ENCODE measurements at regions not wholly inside any gene's neighbourhood (a gene's known extent, or its start where the extent isn't known, plus 50 kb on each side); places are given as distances from the start of the nearest gene placed in this dataset.

- DNase-seq: no peak
- H3K27ac ChIP-seq (ENCODE audit: low read depth, low read length): no peak overlapping the region
- no peak overlapping the region for H3K27ac Mint-ChIP-seq
- no peaks in the 10 kb centered on the region for H3K4me1 ChIP-seq (ENCODE audit: control insufficient read depth, insufficient read depth, low read length)
- no peak overlapping the region for H3K4me3 Mint-ChIP-seq
- H3K9me3 ChIP-seq (ENCODE audit: control insufficient read depth, low read length): no peaks in the 10 kb centered on the region
- no peak overlapping the region for H3K9ac ChIP-seq (ENCODE audit: extremely low read depth, low read length, poor library complexity, severe bottlenecking)
- H3K4me1 Mint-ChIP-seq: peaks cover 2% of the 10 kb centered on the region
- WGBS, 2 experiments (ENCODE audit: insufficient coverage in 1 of 2, insufficient read length in 1 of 2): 74 to 76% methylated on average over 3 to 6 of the region's 6 CpGs
- H3K36me3 ChIP-seq (ENCODE audit: control insufficient read depth, insufficient read depth, low read length): no peaks in the 10 kb centered on the region
- no peaks in the 10 kb centered on the region for H3K27me3 ChIP-seq (ENCODE audit: control insufficient read depth, insufficient read depth, low read length, poor library complexity, severe bottlenecking)
- TF ChIP-seq CTCF (conservative IDR thresholded peaks at IDR 0.05): peak; percentile 37
- H3K9me3 Mint-ChIP-seq: no peaks in the 10 kb centered on the region
- H3K27me3 Mint-ChIP-seq (ENCODE audit: insufficient read depth): no peaks in the 10 kb centered on the region
- H3K4me3 ChIP-seq (ENCODE audit: low read length): no peak overlapping the region
- no peaks in the 10 kb centered on the region for H3K36me3 Mint-ChIP-seq (ENCODE audit: low read depth)
These were observed 108.3 kb downstream of the TNFAIP3 start for GRCh38 chr6:137975188-137975940.

GRCh38 chr6:137976430-137976829, 109.4 kb downstream of the TNFAIP3 start:
- Mint-ChIP-seq H3K4me1 (peaks cover 2% of the 10 kb centered on the region), H3K36me3 (ENCODE audit: low read depth) (no peaks in the 10 kb centered on the region), H3K27me3 (ENCODE audit: insufficient read depth) (no peaks in the 10 kb centered on the region), H3K27ac (no peak overlapping the region), H3K9me3 (no peaks in the 10 kb centered on the region), H3K4me3 (no peak overlapping the region)
- H3K9ac ChIP-seq (ENCODE audit: extremely low read depth, low read length, poor library complexity, severe bottlenecking): no peak overlapping the region
- no peaks in the 10 kb centered on the region for H3K4me1 ChIP-seq (ENCODE audit: control insufficient read depth, insufficient read depth, low read length)
- no peak for DNase-seq
- H3K27me3 ChIP-seq (ENCODE audit: control insufficient read depth, insufficient read depth, low read length, poor library complexity, severe bottlenecking): no peaks in the 10 kb centered on the region
- H3K36me3 ChIP-seq (ENCODE audit: control insufficient read depth, insufficient read depth, low read length): no peaks in the 10 kb centered on the region
- no peak overlapping the region for H3K4me3 ChIP-seq (ENCODE audit: low read length)
- no peak overlapping the region for H3K27ac ChIP-seq (ENCODE audit: low read depth, low read length)
- TF ChIP-seq CTCF (conservative IDR thresholded peaks at IDR 0.05): no peak
- no peaks in the 10 kb centered on the region for H3K9me3 ChIP-seq (ENCODE audit: control insufficient read depth, low read length)

- no peak overlapping the region for H3K4me3 ChIP-seq (ENCODE audit: low read length)
- H3K9ac ChIP-seq (ENCODE audit: extremely low read depth, low read length, poor library complexity, severe bottlenecking): no peak overlapping the region
- no peaks in the 10 kb centered on the region for H3K4me1 ChIP-seq (ENCODE audit: control insufficient read depth, insufficient read depth, low read length)
- Mint-ChIP-seq H3K4me3 (no peak overlapping the region), H3K27me3 (ENCODE audit: insufficient read depth) (no peaks in the 10 kb centered on the region), H3K9me3 (no peaks in the 10 kb centered on the region), H3K4me1 (peaks cover 2% of the 10 kb centered on the region), H3K27ac (no peak overlapping the region), H3K36me3 (ENCODE audit: low read depth) (no peaks in the 10 kb centered on the region)
- H3K36me3 ChIP-seq (ENCODE audit: control insufficient read depth, insufficient read depth, low read length): no peaks in the 10 kb centered on the region
- WGBS, 2 experiments (ENCODE audit: insufficient coverage in 1 of 2, insufficient read length in 1 of 2): 89 to 91% methylated on average over 4 to 6 of the region's 6 CpGs
- no peak for DNase-seq
- TF ChIP-seq CTCF (conservative IDR thresholded peaks at IDR 0.05): no peak
- H3K9me3 ChIP-seq (ENCODE audit: control insufficient read depth, low read length): no peaks in the 10 kb centered on the region
- no peaks in the 10 kb centered on the region for H3K27me3 ChIP-seq (ENCODE audit: control insufficient read depth, insufficient read depth, low read length, poor library complexity, severe bottlenecking)
- H3K27ac ChIP-seq (ENCODE audit: low read depth, low read length): no peak overlapping the region
These were observed 110.1 kb downstream of the TNFAIP3 start for GRCh38 chr6:137977206-137977605.
